Neural cell (in vitro differentiated cells): ENCODE measurements at regions not wholly inside any gene's neighbourhood (a gene's known extent, or its start where the extent isn't known, plus 50 kb on each side); places are given as distances from the start of the nearest gene placed in this dataset.

ENCODE experiments used
- EP300 ChIP-seq: fragments of 450-650 bp; conservative IDR thresholded peaks from 2 replicates; pipeline ENCODE4 v1.6.1; 2014; ENCODE audit warnings: antibody characterized with exemption, mild to moderate bottlenecking, moderate library complexity; ENCODE audit not compliant: poor library complexity, severe bottlenecking
- RAD21 ChIP-seq: fragments of 450-650 bp; conservative IDR thresholded peaks from 2 replicates; pipeline ENCODE4 v1.6.1; 2014; ENCODE audit warnings: antibody characterized with exemption, mild to moderate bottlenecking, moderate library complexity

GRCh38 chr5:124679578-124680199 lies 66.8 kb downstream of the ZNF608 start:
- TF ChIP-seq RAD21, result no peak
- TF ChIP-seq EP300, result no peak
